OCI-LY7 (cell line): ENCODE measurements at regions not wholly inside any gene's neighbourhood (a gene's known extent, or its start where the extent isn't known, plus 50 kb on each side); places are given as distances from the start of the nearest gene placed in this dataset.

ENCODE experiments used
- BruUV-seq: library from RNA; stranded (reverse); fragments of 400-500 nt; replicated peaks from 2 replicates; lab custom pipeline; 2021; lab: Mats Ljungman, UMichigan
- CTCF ChIA-PET: fragments of 300-600 bp; sonication (Branson Sonifier 250); formaldehyde crosslinking; loops from one replicate; lab custom pipeline; 2022; ENCODE audit warnings: antibody characterized with exemption; ENCODE audit not compliant: unreplicated experiment; lab: Charles Lee
- POLR2A ChIA-PET: fragments of 300-600 bp; sonication (Branson Sonifier 250); formaldehyde crosslinking; loops from one replicate; lab custom pipeline; 2022; ENCODE audit warnings: antibody characterized with exemption; lab: Charles Lee
- DNase-seq: peaks from one replicate; pipeline ENCODE4 v3.0.0-alpha.2; 2015; ENCODE audit warnings: low spot score
- H2AFZ ChIP-seq: fragments of 200-600 bp; sonication (generic), shearing (Covaris generic); 2 replicates; pipeline ENCODE4 v1.6.1; 2014; ENCODE audit warnings: mild to moderate bottlenecking, antibody characterized with exemption, low read length, moderate library complexity
- H3K27ac ChIP-seq: fragments of 200-600 bp; sonication (generic); 2 replicates; pipeline ENCODE4 v1.5.1; 2014; ENCODE audit warnings: mixed run types, low read depth, mild to moderate bottlenecking, moderate library complexity, low read length, inconsistent platforms; ENCODE audit not compliant: poor library complexity, severe bottlenecking
- H3K36me3 ChIP-seq: fragments of 200-600 bp; sonication (generic); 2 replicates; pipeline ENCODE4 v1.6.1; 2014; ENCODE audit warnings: mild to moderate bottlenecking, antibody characterized with exemption, low read length, moderate library complexity, mixed read lengths; ENCODE audit not compliant: insufficient read depth
- H3K4me1 ChIP-seq: fragments of 200-600 bp; sonication (generic); 2 replicates; pipeline ENCODE4 v1.5.1; 2014; ENCODE audit warnings: mild to moderate bottlenecking, low read length; ENCODE audit not compliant: insufficient read depth, poor library complexity, severe bottlenecking
- H3K4me2 ChIP-seq: fragments of 200-600 bp; sonication (generic); 2 replicates; pipeline ENCODE4 v1.6.1; 2014; ENCODE audit warnings: mild to moderate bottlenecking, low read length
- H3K4me3 ChIP-seq: fragments of 200-600 bp; sonication (generic); 2 replicates; pipeline ENCODE4 v1.5.1; 2014; ENCODE audit warnings: mild to moderate bottlenecking, low read depth, low read length; ENCODE audit not compliant: poor library complexity, severe bottlenecking
- H3K79me2 ChIP-seq: fragments of 200-600 bp; sonication (generic); 2 replicates; pipeline ENCODE4 v1.6.1; 2016; ENCODE audit warnings: low read depth, mild to moderate bottlenecking, low read length, moderate library complexity, mixed read lengths; ENCODE audit not compliant: insufficient read depth
- H3K9me2 ChIP-seq: fragments of 200-600 bp; sonication (generic); 2 replicates; pipeline ENCODE4 v1.6.1; 2016; ENCODE audit warnings: mild to moderate bottlenecking, low read length, mixed read lengths; ENCODE audit not compliant: insufficient read depth
- H3K9me3 ChIP-seq: fragments of 200-600 bp; sonication (generic); 2 replicates; pipeline ENCODE4 v1.6.1; 2014; ENCODE audit warnings: mild to moderate bottlenecking, mixed run types, low read length, mixed read lengths
- H4K20me1 ChIP-seq: fragments of 200-600 bp; sonication (generic); 2 replicates; pipeline ENCODE4 v1.6.1; 2014; ENCODE audit warnings: mild to moderate bottlenecking, antibody characterized with exemption, low read length, moderate library complexity, mixed read lengths; ENCODE audit not compliant: insufficient read depth
- CTCF ChIP-seq: fragments of 200-600 bp; sonication (generic); conservative IDR thresholded peaks from 2 replicates; pipeline ENCODE4 v1.5.1; 2014; ENCODE audit warnings: mild to moderate bottlenecking, antibody characterized with exemption, low read length, moderate library complexity, mixed read lengths
- EZH2phosphoT487 ChIP-seq: fragments of 200-600 bp; sonication (generic); IDR thresholded peaks from 2 replicates; pipeline ENCODE4 v1.6.1; 2018; ENCODE audit warnings: low read depth, borderline replicate concordance, mild to moderate bottlenecking, mixed run types, antibody characterized with exemption, low read length, moderate library complexity, mixed read lengths
- intact Hi-C: fragments of 100-400 bp; cut with micrococcal nuclease; formaldehyde crosslinking; loops from one replicate; pipeline ENCODE4 v1.10.0; 2022; ENCODE audit not compliant: unreplicated experiment

DNA sequence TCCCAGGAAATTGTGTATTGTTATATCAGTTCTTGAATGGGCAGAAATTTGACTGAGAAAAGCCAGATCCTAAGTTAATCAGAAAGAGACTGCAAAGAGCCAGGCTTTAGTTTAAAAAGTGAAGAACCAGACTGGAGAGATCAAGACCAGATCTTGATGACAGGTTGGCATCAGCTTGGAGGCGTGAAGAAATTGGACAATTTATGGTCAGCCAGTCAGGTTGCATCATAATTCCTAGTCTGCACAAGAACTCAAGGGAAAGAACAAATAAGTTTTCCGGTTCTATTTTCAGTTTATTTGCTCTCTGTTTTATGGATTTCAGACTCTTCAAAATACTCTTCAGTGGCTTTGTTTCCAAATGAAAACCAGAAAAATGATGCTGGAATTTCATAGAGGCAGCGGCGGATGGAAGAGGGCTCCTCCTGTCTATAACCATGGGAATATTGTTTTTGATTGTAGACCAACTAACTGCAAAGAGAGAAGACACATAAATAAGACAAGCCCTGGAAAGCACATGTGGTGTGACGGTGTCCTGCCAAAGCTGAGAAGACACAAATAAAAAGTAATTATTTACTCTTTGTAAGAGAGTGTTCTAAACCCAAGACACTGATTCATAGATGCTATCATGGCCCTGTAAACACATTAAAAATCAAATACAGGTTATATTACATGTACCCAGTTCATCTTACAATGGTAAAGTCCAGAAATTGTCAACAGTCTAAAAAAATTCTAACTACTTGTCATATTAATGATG lies 91.7 kb downstream of the PCTP start:
- H3K4me2 ChIP-seq = no peak overlapping the region
- H3K4me1 ChIP-seq = no peaks in the 10 kb centered on the region
- ChIA-PET POLR2A (no interaction called here), CTCF (no interaction called here)
- H3K9me2 ChIP-seq = no peaks in the 10 kb centered on the region
- TF ChIP-seq EZH2phosphoT487 (no peak), CTCF (no peak)
- H3K79me2 ChIP-seq = no peaks in the 10 kb centered on the region
- H3K4me3 ChIP-seq = no peak overlapping the region
- no peak overlapping the region for H3K27ac ChIP-seq
- no peak overlapping the region for H2AFZ ChIP-seq
- no peak for DNase-seq
- H3K9me3 ChIP-seq = no peaks in the 10 kb centered on the region
- no peaks in the 10 kb centered on the region for H3K36me3 ChIP-seq
- no TSS peak for BruUV-seq
- no peaks in the 10 kb centered on the region for H4K20me1 ChIP-seq
- intact Hi-C loops = no loop called here

DNA sequence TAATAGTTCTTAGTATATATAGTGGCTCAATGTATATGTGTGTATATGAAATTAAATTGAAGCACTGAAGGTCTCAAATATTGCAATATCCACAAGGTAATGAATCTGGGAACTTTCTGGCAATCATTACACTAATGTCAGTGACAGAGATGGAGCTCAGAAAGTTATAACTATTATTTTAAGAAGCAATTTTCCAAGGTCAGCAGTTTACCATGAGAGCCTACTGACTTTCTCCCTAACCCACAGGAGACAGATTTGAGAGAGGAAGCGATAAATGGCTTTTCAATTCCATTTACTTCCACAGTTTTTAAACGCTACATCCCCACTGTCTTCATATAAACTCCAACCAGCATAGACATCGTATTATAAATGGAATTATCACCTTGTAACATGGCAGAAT lies 92.9 kb downstream of the PCTP start:
- Histone ChIP-seq H3K27ac (no peak overlapping the region), H3K4me3 (no peak overlapping the region), H3K4me2 (no peak overlapping the region), H3K36me3 (no peaks in the 10 kb centered on the region), H3K9me2 (no peaks in the 10 kb centered on the region), H3K9me3 (no peaks in the 10 kb centered on the region), H2AFZ (no peak overlapping the region), H3K79me2 (no peaks in the 10 kb centered on the region), H4K20me1 (no peaks in the 10 kb centered on the region), H3K4me1 (no peaks in the 10 kb centered on the region)
- intact Hi-C loops = no loop called here
- no peak for TF ChIP-seq EZH2phosphoT487
- TF ChIP-seq CTCF = no peak
- DNase-seq = no peak
- no TSS peak for BruUV-seq
- ChIA-PET CTCF (no interaction called here), POLR2A (no interaction called here)

- BruUV-seq = no TSS peak
- H3K36me3 ChIP-seq = no peaks in the 10 kb centered on the region
- H3K4me1 ChIP-seq = no peaks in the 10 kb centered on the region
- H4K20me1 ChIP-seq = no peaks in the 10 kb centered on the region
- H3K4me3 ChIP-seq = no peak overlapping the region
- TF ChIP-seq EZH2phosphoT487 (no peak), CTCF (no peak)
- DNase-seq = no peak
- no peak overlapping the region for H2AFZ ChIP-seq
- ChIA-PET POLR2A (no interaction called here), CTCF (no interaction called here)
- H3K4me2 ChIP-seq = no peak overlapping the region
- no peaks in the 10 kb centered on the region for H3K9me2 ChIP-seq
- H3K27ac ChIP-seq = no peak overlapping the region
- intact Hi-C loops = no loop called here
- H3K9me3 ChIP-seq = no peaks in the 10 kb centered on the region
- H3K79me2 ChIP-seq = no peaks in the 10 kb centered on the region
Measured at GRCh38 chr17:55845385-55845784, 94.5 kb downstream of the PCTP start.
